HepG2 (cell line): ENCODE measurements at regions not wholly inside any gene's neighbourhood (a gene's known extent, or its start where the extent isn't known, plus 50 kb on each side); places are given as distances from the start of the nearest gene placed in this dataset.

Source experiments
- ATAC-seq: fragments of 200-7000 bp; cut with Tn5 transposase; 3 replicates; pipeline ENCODE4 v1.9.1; 2020; ENCODE audit warnings: mild to moderate bottlenecking, moderate library complexity
- BruUV-seq: library from RNA; stranded (reverse); fragments of 400-500 nt; replicated peaks from 2 replicates; lab custom pipeline; 2021; lab: Mats Ljungman, UMichigan
- CTCF ChIA-PET: fragments of 300-600 bp; formaldehyde crosslinking; extraction: SDS; loops from one replicate; lab custom pipeline; 2021; ENCODE audit warnings: low total read pairs, inconsistent platforms, low intra/inter-chr PET ratio; lab: Yijun Ruan, JAX
- POLR2A ChIA-PET: fragments of 350-600 bp; sonication (Branson Sonifier 250); formaldehyde crosslinking; loops from one replicate; lab custom pipeline; 2020; ENCODE audit warnings: antibody characterized with exemption, inconsistent platforms; lab: Yijun Ruan, JAX
- DNase-seq: peaks from one replicate; pipeline ENCODE4 v3.0.0-alpha.2; 2015; ENCODE audit warnings: low spot score
- FAIRE-seq: peaks from 3 replicates; lab custom pipeline; 2011; peaks lifted over from hg19 to GRCh38; lab: Jason Lieb, UNC
- H2AFZ ChIP-seq: one replicate; pipeline ENCODE4 v1.6.1; 2011; ENCODE audit warnings: low read length, inconsistent platforms
- H3K27ac ChIP-seq: fragments of 300-600 bp; 3 replicates; pipeline ENCODE4 v1.8.0; 2011; ENCODE audit warnings: mixed run types, mild to moderate bottlenecking, mixed read lengths, low read length, inconsistent platforms; ENCODE audit not compliant: insufficient read depth; ENCODE audit errors: extremely low read length
- H3K27me3 ChIP-seq, 2 experiments: fragments of 200-600 bp in 1 of 2; 2 replicates in 1 of 2; 3 replicates in 1 of 2; pipeline versions ENCODE4 v1.6.0 to v1.8.0; 2011; ENCODE audit warnings: low read length in 2 of 2, mild to moderate bottlenecking in 2 of 2, moderate library complexity in 2 of 2, inconsistent platforms in 1 of 2; ENCODE audit not compliant: insufficient read depth in 2 of 2, control insufficient read depth in 1 of 2
- H3K36me3 ChIP-seq, 2 experiments: fragments of 200-600 bp in 1 of 2; replicated peaks in 1 of 2; 2 replicates in 1 of 2; 3 replicates in 1 of 2; pipeline versions ENCODE4 v1.5.1 to v1.8.0; 2011; ENCODE audit warnings: low read length in 2 of 2, inconsistent platforms in 1 of 2; ENCODE audit not compliant: insufficient read depth in 2 of 2, control insufficient read depth in 1 of 2
- H3K4me1 ChIP-seq: 2 replicates; pipeline ENCODE4 v1.5.1; 2012; ENCODE audit warnings: low read length, inconsistent platforms; ENCODE audit not compliant: insufficient read depth
- H3K4me2 ChIP-seq: 2 replicates; pipeline ENCODE4 v1.6.0; 2011; ENCODE audit warnings: low read depth, low read length, inconsistent platforms
- H3K4me3 ChIP-seq, 3 experiments: fragments of 200-600 bp in 1 of 3; sonication (generic), shearing (Covaris generic) in 1 of 3; replicated peaks in 1 of 3; 2 replicates each; pipeline ENCODE4 v1.5.1; 2011 to 2016; ENCODE audit warnings: low read length in 3 of 3, inconsistent platforms in 2 of 3, low read depth in 2 of 3, mild to moderate bottlenecking in 2 of 3, control low read depth in 1 of 3, mixed read lengths in 1 of 3; ENCODE audit not compliant: insufficient read depth in 1 of 3
- H3K79me2 ChIP-seq: one replicate; pipeline ENCODE4 v1.6.1; 2011; ENCODE audit warnings: low read length, inconsistent platforms; ENCODE audit not compliant: insufficient read depth
- H3K9ac ChIP-seq: 2 replicates; pipeline ENCODE4 v1.6.0; 2011; ENCODE audit warnings: mild to moderate bottlenecking, low read depth, low read length, inconsistent platforms; ENCODE audit not compliant: insufficient read depth
- H3K9me3 ChIP-seq: 2 replicates; pipeline ENCODE4 v1.5.1; 2012; ENCODE audit warnings: mild to moderate bottlenecking, low read length
- H4K20me1 ChIP-seq: 2 replicates; pipeline ENCODE4 v1.6.0; 2011; ENCODE audit warnings: inconsistent platforms, mild to moderate bottlenecking, low read length, moderate library complexity; ENCODE audit not compliant: insufficient read depth
- CEBPB ChIP-seq: IDR thresholded peaks from 2 replicates; pipeline ENCODE4 v1.6.1; 2011; ENCODE audit warnings: low read depth, low read length, improper control_type of control experiment, borderline replicate concordance
- MYNN ChIP-seq: sonication (generic); formaldehyde crosslinking; IDR thresholded peaks from 2 replicates; pipeline ENCODE4 v1.4.0; 2020; ENCODE audit warnings: mild to moderate bottlenecking, low read depth, missing genetic modification reagents
- NCOA5 ChIP-seq: sonication (generic); formaldehyde crosslinking; IDR thresholded peaks from 2 replicates; pipeline ENCODE4 v1.4.0; 2020; ENCODE audit warnings: missing genetic modification reagents
- POGZ ChIP-seq: sonication (generic); formaldehyde crosslinking; IDR thresholded peaks from 2 replicates; pipeline ENCODE4 v1.4.0; 2020; ENCODE audit warnings: mild to moderate bottlenecking, missing genetic modification reagents
- RXRA ChIP-seq: sonication (generic); formaldehyde crosslinking; IDR thresholded peaks from 2 replicates; pipeline ENCODE4 v1.5.1; 2020; ENCODE audit warnings: missing genetic modification reagents
- TCF7 ChIP-seq: sonication (generic); IDR thresholded peaks from 2 replicates; pipeline ENCODE4 v1.6.1; 2016; ENCODE audit warnings: antibody characterized with exemption, low read depth
- WIZ ChIP-seq: sonication (generic); formaldehyde crosslinking; IDR thresholded peaks from 2 replicates; pipeline ENCODE4 v1.5.1; 2020; ENCODE audit warnings: mild to moderate bottlenecking, missing genetic modification reagents
- ZFP36L1 ChIP-seq: sonication (generic); formaldehyde crosslinking; IDR thresholded peaks from 2 replicates; pipeline ENCODE4 v1.8.0; 2022; ENCODE audit warnings: mild to moderate bottlenecking, missing genetic modification reagents, moderate library complexity
- ZKSCAN5 ChIP-seq: sonication (generic); formaldehyde crosslinking; IDR thresholded peaks from 2 replicates; pipeline ENCODE4 v1.5.1; 2020; ENCODE audit warnings: mild to moderate bottlenecking, missing genetic modification reagents
- ZNF205 ChIP-seq: IDR thresholded peaks from 2 replicates; pipeline ENCODE4 v1.6.1; 2018; ENCODE audit warnings: missing biosample characterization, missing genetic modification reagents
- ZNF496 ChIP-seq: sonication (generic); formaldehyde crosslinking; IDR thresholded peaks from 2 replicates; pipeline ENCODE4 v1.8.1; 2023; ENCODE audit warnings: mild to moderate bottlenecking, moderate library complexity, missing genetic modification reagents; ENCODE audit not compliant: insufficient replicate concordance
- ZNF652 ChIP-seq: IDR thresholded peaks from 2 replicates; pipeline ENCODE4 v1.6.1; 2016; ENCODE audit warnings: low read depth, borderline replicate concordance
- WGBS: methylation state at CpG from one replicate; pipeline ENCODE4 v1.1.6; 2017; ENCODE audit warnings: low lambda C conversion rate; 5-methylcytosine and 5-hydroxymethylcytosine counted together
- in situ Hi-C: cut with HindIII; loops from 2 replicates; pipeline ENCODE4 v1.10.0; 2017; ENCODE audit warnings: low pct_unique_long_range_greater_than_20kb; ENCODE audit not compliant: extremely low pct_ligation_motif_present
- intact Hi-C: fragments of 100-400 bp; cut with micrococcal nuclease; formaldehyde crosslinking; loops from one replicate; pipeline ENCODE4 v1.10.0; 2022; ENCODE audit not compliant: unreplicated experiment
- TF ChIP-seq, protein P1 (sequence below): IDR thresholded peaks from 2 replicates; pipeline ENCODE4 v1.6.1; 2016; ENCODE audit warnings: low read depth, control low read depth
- TF ChIP-seq, protein P2 (sequence below): sonication (generic); formaldehyde crosslinking; conservative IDR thresholded peaks from 2 replicates; pipeline ENCODE4 v1.4.0; 2020; ENCODE audit warnings: missing genetic modification reagents
- TF ChIP-seq, protein P3 (sequence below): sonication (generic); formaldehyde crosslinking; IDR thresholded peaks from 2 replicates; pipeline ENCODE4 v1.4.0; 2020; ENCODE audit warnings: missing genetic modification reagents, low read depth, mild to moderate bottlenecking, borderline replicate concordance
- TF ChIP-seq, protein P4 (sequence below): sonication (generic); formaldehyde crosslinking; conservative IDR thresholded peaks from 2 replicates; pipeline ENCODE4 v1.5.0; 2020; ENCODE audit warnings: missing genetic modification reagents

DNA sequence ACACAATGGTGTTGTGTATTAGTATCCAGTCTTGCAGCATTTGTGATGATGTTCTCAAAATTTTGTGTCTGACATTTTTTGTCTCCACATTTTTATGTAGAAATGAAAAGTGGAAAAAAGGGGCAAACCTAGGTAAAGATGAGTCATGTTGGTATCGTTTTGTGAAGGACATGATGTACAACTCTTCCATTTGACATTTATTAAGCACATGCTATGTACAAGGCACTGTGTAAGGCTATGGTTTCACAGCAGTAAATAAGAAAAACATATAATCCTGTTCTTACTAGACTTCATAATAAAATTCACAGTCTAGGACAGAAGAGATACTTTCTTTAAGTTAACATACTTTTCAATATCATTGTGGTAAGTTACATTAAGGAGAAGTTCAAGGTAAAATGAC, 143.5 kb upstream of the CNTN4 start:
- no peak overlapping the region for H2AFZ ChIP-seq
- no peak overlapping the region for H3K9ac ChIP-seq
- BruUV-seq = no TSS peak
- no peak for DNase-seq
- H3K4me1 ChIP-seq = no peaks in the 10 kb centered on the region
- 0% methylated on average over 1 of the region's 1 CpG for WGBS
- no peaks in the 10 kb centered on the region for H4K20me1 ChIP-seq
- FAIRE-seq = no peak
- no peak for TF ChIP-seq RXRA (CRISPR knock-in tag)
- TF ChIP-seq ZFP36L1 = no peak
- TF ChIP-seq ZNF205 (CRISPR knock-in tag) = no peak
- TF ChIP-seq CEBPB = no peak
- no peak for TF ChIP-seq ZKSCAN5 (CRISPR knock-in tag)
- TF ChIP-seq, protein P1, sequence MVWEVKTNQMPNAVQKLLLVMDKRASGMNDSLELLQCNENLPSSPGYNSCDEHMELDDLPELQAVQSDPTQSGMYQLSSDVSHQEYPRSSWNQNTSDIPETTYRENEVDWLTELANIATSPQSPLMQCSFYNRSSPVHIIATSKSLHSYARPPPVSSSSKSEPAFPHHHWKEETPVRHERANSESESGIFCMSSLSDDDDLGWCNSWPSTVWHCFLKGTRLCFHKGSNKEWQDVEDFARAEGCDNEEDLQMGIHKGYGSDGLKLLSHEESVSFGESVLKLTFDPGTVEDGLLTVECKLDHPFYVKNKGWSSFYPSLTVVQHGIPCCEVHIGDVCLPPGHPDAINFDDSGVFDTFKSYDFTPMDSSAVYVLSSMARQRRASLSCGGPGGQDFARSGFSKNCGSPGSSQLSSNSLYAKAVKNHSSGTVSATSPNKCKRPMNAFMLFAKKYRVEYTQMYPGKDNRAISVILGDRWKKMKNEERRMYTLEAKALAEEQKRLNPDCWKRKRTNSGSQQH (CRISPR knock-in tag) = no peak
- no peak for TF ChIP-seq NCOA5 (CRISPR knock-in tag)
- ChIA-PET CTCF (no interaction called here), POLR2A (no interaction called here)
- H3K27ac ChIP-seq = no peak overlapping the region
- H3K9me3 ChIP-seq = peaks cover 88% of the 10 kb centered on the region
- H3K27me3 ChIP-seq = no peaks in the 10 kb centered on the region
- no peak for ATAC-seq
- H3K4me2 ChIP-seq = no peak overlapping the region
- in situ Hi-C loops (no loop called here), intact Hi-C loops (no loop called here)
- no peak overlapping the region for H3K4me3 ChIP-seq
- no peaks in the 10 kb centered on the region for H3K79me2 ChIP-seq
- H3K36me3 ChIP-seq = no peaks in the 10 kb centered on the region

DNA sequence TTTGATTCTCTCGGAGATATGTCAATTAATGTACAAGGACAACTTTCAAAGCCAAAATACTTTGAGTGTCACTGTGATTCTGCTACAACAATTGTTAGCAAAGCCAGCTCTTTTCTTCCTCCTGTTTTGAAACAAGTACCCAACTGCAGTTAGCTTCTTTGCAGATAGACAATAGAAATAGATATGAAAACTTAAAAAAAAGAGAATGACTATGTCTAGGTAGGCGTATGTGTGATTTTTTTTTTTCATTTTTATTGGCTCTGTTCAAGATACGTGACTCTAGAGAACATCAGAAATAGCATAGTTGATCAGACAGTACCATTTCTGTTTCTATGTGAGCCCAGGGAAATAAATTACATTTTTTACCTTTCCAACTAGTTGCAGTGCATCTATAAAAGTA, 142.9 kb upstream of the CNTN4 start:
- H2AFZ ChIP-seq = no peak overlapping the region
- CTCF ChIA-PET = no interaction called here

More for the DNA sequence above, 142.9 kb upstream of the CNTN4 start:
- POLR2A ChIA-PET = no interaction called here
- BruUV-seq = no TSS peak
- in situ Hi-C loops = no loop called here
- FAIRE-seq (no peak), ATAC-seq (no peak), DNase-seq (no peak)
- H3K9ac ChIP-seq = no peak overlapping the region
- no peak overlapping the region for H3K4me3 ChIP-seq
- H4K20me1 ChIP-seq = no peaks in the 10 kb centered on the region
- 2% methylated on average over 3 of the region's 3 CpGs for WGBS
- H3K79me2 ChIP-seq = no peaks in the 10 kb centered on the region
- no peaks in the 10 kb centered on the region for H3K36me3 ChIP-seq
- H3K4me2 ChIP-seq = no peak overlapping the region
- intact Hi-C loops = no loop called here
- H3K27ac ChIP-seq = no peak overlapping the region
- TF ChIP-seq MYNN (no peak), ZNF496 (no peak), TCF7 (no peak), ZNF652 (CRISPR knock-in tag) (no peak), POGZ (CRISPR knock-in tag) (no peak), WIZ (CRISPR knock-in tag) (no peak)
- TF ChIP-seq, protein P2, sequence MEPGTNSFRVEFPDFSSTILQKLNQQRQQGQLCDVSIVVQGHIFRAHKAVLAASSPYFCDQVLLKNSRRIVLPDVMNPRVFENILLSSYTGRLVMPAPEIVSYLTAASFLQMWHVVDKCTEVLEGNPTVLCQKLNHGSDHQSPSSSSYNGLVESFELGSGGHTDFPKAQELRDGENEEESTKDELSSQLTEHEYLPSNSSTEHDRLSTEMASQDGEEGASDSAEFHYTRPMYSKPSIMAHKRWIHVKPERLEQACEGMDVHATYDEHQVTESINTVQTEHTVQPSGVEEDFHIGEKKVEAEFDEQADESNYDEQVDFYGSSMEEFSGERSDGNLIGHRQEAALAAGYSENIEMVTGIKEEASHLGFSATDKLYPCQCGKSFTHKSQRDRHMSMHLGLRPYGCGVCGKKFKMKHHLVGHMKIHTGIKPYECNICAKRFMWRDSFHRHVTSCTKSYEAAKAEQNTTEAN (CRISPR knock-in tag) = no peak
- TF ChIP-seq, protein P3, sequence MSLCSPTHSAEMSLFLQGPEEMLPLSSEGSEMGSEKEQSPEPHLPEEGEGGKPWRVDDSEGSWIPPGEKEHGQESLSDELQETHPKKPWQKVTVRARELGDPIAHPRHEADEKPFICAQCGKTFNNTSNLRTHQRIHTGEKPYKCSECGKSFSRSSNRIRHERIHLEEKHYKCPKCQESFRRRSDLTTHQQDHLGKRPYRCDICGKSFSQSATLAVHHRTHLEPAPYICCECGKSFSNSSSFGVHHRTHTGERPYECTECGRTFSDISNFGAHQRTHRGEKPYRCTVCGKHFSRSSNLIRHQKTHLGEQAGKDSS (CRISPR knock-in tag) = no peak
- TF ChIP-seq, protein P4, sequence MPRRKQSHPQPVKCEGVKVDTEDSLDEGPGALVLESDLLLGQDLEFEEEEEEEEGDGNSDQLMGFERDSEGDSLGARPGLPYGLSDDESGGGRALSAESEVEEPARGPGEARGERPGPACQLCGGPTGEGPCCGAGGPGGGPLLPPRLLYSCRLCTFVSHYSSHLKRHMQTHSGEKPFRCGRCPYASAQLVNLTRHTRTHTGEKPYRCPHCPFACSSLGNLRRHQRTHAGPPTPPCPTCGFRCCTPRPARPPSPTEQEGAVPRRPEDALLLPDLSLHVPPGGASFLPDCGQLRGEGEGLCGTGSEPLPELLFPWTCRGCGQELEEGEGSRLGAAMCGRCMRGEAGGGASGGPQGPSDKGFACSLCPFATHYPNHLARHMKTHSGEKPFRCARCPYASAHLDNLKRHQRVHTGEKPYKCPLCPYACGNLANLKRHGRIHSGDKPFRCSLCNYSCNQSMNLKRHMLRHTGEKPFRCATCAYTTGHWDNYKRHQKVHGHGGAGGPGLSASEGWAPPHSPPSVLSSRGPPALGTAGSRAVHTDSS = no peak
- peaks cover 88% of the 10 kb centered on the region for H3K9me3 ChIP-seq
- H3K27me3 ChIP-seq = no peaks in the 10 kb centered on the region
- H3K4me1 ChIP-seq = no peaks in the 10 kb centered on the region
